ENCODE measurements at regions not wholly inside any gene's neighbourhood (a gene's known extent, or its start where the extent isn't known, plus 50 kb on each side); places are given as distances from the start of the nearest gene placed in this dataset.

- no peak for DNase-seq
- Mint-ChIP-seq H3K27ac (no peak overlapping the region), H3K4me1 (no peaks in the 10 kb centered on the region), H3K27me3 (no peaks in the 10 kb centered on the region), H3K4me3 (no peak overlapping the region), H3K9me3 (peaks cover 3% of the 10 kb centered on the region), H3K36me3 (no peaks in the 10 kb centered on the region)
These were observed 382.0 kb upstream of the ROBO2 start for GRCh38 chr3:76657909-76658308.

DNA sequence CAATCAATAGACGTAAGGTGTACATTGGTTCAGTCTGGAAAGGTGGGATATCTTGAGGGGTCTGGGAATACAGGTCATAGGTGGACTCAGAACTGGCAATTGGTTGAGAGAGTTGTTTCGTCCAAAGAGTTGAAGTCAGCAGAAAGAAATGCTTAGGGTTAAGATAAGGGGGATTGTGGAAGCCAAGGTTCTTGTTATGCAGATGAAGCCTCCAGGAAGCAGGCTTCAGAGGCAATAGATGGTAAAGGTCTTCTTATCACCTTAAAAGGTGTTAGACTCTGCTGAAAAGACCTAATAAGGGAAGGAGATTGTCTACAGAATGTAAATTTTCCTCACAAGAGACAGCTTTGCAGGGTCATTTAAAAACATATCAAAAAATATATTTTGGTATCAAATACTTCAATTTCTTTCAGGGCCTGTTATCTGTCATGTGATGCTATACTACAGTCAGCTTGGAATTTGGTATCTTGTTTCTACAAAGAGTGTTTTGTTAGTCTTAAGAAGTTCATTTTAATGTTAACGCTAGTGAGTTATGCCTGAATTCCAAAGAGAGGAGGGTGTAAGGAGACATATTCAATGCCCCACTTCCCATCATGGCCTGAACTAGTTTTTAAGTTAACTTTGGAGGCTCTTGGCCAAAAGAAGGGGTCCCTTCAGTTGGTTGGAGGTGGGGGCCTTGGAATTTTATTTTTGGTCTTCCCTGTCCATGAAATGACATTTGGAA, 378.2 kb upstream of the ROBO2 start:
- peaks cover 3% of the 10 kb centered on the region for H3K9me3 Mint-ChIP-seq
- no peak overlapping the region for H3K27ac Mint-ChIP-seq
- H3K4me1 Mint-ChIP-seq = no peaks in the 10 kb centered on the region
- H3K4me3 Mint-ChIP-seq = no peak overlapping the region
- H3K36me3 Mint-ChIP-seq = no peaks in the 10 kb centered on the region
- H3K27me3 Mint-ChIP-seq = no peaks in the 10 kb centered on the region
- DNase-seq = no peak

DNA sequence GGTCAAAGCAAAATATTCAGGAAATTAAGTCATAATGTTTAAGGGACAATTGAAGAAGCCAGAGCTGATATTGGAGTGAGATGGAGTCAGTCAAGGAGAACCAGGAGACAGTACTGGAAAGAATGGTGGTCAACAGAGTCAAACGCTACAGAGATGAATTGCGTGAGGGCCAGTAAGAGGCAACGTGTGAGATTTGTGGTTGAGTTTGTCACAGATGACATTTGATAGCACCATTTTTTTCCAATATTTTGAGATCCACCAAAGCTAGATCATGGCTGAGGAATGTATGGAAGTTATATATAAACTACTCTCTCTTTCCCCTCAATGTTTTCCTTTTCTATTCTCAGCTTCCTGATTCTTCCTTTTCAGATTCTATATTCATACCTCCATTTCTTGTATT, 375.1 kb upstream of the ROBO2 start:
- Mint-ChIP-seq H3K4me1 (no peaks in the 10 kb centered on the region), H3K9me3 (no peaks in the 10 kb centered on the region), H3K36me3 (no peaks in the 10 kb centered on the region), H3K27ac (no peak overlapping the region), H3K27me3 (no peaks in the 10 kb centered on the region), H3K4me3 (no peak overlapping the region)
- DNase-seq = no peak

DNA sequence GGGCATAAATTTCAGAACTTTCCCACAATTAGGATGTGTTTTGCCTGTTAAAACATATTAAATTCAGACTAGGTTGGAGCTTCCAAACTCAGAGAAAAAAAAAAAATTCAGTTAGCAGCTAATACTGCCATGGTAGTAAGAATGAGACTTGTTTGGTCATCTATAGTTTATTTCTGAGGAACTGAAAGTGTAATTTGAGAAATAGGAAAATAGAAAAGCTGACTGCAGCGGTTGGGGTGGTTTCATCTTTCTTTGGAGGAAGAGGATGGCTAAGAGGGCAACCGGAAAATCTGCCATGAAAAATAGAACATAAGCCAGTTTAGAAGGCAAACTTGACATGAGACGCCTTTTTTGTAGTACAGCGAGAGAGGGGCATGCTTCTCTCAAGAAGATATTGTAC, 371.2 kb upstream of the ROBO2 start:
- no peaks in the 10 kb centered on the region for H3K4me1 Mint-ChIP-seq
- peaks cover 2% of the 10 kb centered on the region for H3K9me3 Mint-ChIP-seq
- H3K36me3 Mint-ChIP-seq = no peaks in the 10 kb centered on the region
- no peak for DNase-seq
- H3K27ac Mint-ChIP-seq = no peak overlapping the region
- no peaks in the 10 kb centered on the region for H3K27me3 Mint-ChIP-seq
- no peak overlapping the region for H3K4me3 Mint-ChIP-seq

DNA sequence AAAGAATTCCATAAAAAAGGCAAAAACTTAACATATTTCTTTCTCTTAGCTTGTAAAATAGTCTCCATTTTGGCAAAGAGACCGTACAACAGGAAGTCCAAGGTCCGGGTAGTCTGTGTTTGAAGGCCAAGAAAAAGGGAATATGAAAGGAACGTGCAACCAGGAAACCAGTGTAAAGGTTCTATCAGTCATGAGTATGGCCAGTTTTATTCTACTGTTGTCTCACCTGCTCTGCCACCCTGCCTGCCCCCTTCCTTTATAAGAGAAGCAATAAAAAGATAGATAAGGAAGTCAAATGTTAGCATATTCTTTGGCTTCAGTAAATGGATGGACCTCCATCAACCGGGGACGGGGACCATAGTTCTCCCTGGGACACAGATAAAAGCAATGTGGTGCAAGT, 370.6 kb upstream of the ROBO2 start:
- H3K36me3 Mint-ChIP-seq = no peaks in the 10 kb centered on the region
- no peak for DNase-seq
- H3K4me3 Mint-ChIP-seq = no peak overlapping the region
- no peaks in the 10 kb centered on the region for H3K27me3 Mint-ChIP-seq
- H3K4me1 Mint-ChIP-seq = no peaks in the 10 kb centered on the region
- H3K9me3 Mint-ChIP-seq = peaks cover 2% of the 10 kb centered on the region
- no peak overlapping the region for H3K27ac Mint-ChIP-seq

GRCh38 chr3:76673171-76673570, 366.7 kb upstream of the ROBO2 start:
- H3K4me1 Mint-ChIP-seq = no peaks in the 10 kb centered on the region
- no peak overlapping the region for H3K27ac Mint-ChIP-seq
- H3K9me3 Mint-ChIP-seq = peaks cover 5% of the 10 kb centered on the region
- H3K27me3 Mint-ChIP-seq = no peaks in the 10 kb centered on the region
- H3K4me3 Mint-ChIP-seq = no peak overlapping the region
- DNase-seq = no peak
- H3K36me3 Mint-ChIP-seq = no peaks in the 10 kb centered on the region

DNA sequence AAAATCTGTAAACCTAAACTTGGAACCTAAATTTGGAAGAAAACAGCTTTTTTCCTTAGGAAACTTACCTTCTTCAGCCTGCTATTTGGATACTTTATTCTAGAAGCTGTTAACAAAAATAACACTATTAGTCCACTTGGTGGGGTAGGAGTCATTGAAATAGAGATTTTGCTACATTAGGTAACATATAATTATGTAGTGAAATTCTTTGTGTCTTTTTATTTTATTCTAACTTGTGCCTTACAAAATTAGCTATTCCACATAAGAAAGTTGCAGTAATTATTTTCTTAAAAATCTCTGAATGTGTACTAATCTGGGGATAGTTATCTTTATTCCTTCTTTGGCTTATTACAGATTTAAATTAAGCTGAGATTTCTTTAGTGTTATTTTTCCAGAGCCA, 360.4 kb upstream of the ROBO2 start:
- no peaks in the 10 kb centered on the region for H3K27me3 Mint-ChIP-seq
- no peak for DNase-seq
- no peaks in the 10 kb centered on the region for H3K4me1 Mint-ChIP-seq
- no peak overlapping the region for H3K4me3 Mint-ChIP-seq
- H3K9me3 Mint-ChIP-seq = peaks cover 4% of the 10 kb centered on the region
- no peaks in the 10 kb centered on the region for H3K36me3 Mint-ChIP-seq
- H3K27ac Mint-ChIP-seq = no peak overlapping the region

DNA sequence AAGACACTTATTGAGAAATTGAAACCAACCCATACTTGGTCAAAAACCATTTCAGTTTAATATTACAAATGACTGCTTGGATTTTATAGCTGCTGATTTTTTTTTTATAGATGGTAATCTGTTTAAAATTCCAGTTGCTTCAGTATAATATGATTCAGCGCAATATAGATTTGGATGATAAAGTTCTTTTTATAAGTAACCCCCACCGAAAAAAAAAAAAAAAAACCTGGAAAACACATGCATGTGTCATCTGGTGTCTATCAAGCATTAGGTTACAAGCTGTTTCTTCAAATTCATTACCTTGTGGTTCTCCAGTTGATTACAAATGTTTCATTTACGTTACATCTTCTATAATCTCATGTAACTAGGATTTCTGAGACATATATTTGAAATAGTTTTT, 356.6 kb upstream of the ROBO2 start:
- Mint-ChIP-seq H3K4me1 (no peaks in the 10 kb centered on the region), H3K9me3 (peaks cover 3% of the 10 kb centered on the region), H3K27me3 (no peaks in the 10 kb centered on the region), H3K36me3 (no peaks in the 10 kb centered on the region), H3K4me3 (no peak overlapping the region), H3K27ac (no peak overlapping the region)
- DNase-seq = no peak

DNA sequence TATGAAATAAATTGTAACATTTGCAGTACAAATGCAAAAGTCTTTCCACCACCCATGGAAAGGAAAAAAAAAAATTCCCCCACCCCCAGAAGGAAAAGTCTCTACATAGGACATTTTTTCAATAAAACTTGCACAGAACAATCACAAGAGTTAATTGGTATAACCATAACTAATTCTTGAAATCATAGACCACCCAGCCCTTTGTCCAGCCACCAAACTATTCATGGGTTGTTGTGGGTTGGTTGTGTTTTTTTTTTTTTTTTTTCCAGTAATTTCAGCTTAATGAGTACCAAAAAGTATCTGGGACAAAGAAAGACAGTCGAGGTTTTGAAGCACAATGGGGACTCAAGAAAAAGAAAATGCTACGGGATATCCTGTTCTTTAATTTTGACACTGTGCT, 355.0 kb upstream of the ROBO2 start:
- Mint-ChIP-seq H3K36me3 (no peaks in the 10 kb centered on the region), H3K27ac (no peak overlapping the region), H3K4me1 (no peaks in the 10 kb centered on the region), H3K4me3 (no peak overlapping the region), H3K9me3 (peaks cover 9% of the 10 kb centered on the region), H3K27me3 (no peaks in the 10 kb centered on the region)
- no peak for DNase-seq

DNA sequence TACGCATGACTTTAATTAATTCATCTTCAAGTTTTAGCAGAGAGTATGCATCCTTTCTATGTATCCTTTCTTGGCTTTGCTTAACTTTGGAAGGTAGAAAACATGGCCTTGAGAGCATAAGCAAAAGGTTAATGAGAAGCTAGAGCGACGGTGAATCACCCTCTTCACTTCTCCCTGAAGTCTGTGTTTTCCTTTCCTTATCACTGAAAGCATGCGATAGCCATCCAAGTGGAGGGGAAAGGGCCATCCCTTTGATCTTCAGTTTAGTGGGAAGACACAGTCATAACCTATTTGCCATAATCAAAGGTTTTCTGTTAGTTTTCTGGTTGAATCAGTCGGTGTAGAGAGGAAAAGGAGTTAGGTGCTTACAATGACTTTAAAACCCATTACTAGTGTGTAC, 354.0 kb upstream of the ROBO2 start:
- DNase-seq = no peak
- Mint-ChIP-seq H3K36me3 (no peaks in the 10 kb centered on the region), H3K4me3 (no peak overlapping the region), H3K4me1 (no peaks in the 10 kb centered on the region), H3K27ac (no peak overlapping the region), H3K9me3 (peaks cover 9% of the 10 kb centered on the region), H3K27me3 (no peaks in the 10 kb centered on the region)

DNA sequence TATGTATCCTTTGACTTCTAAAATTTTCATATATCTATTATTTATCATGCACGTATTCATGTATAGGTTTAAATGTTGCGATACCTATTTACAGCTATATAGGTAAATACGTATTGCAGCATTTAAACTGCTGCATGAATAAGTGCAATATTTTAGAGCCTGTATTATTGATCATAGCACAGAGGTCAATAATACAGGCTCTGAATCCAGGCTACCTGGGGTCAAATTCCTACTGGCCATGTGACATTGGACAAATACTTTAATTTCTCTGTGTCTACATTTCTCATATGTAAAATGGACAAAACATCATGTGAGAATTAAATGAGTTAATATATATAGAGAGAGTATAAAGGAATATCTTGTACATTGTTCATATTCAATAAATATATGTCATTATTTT, 352.9 kb upstream of the ROBO2 start:
- no peaks in the 10 kb centered on the region for H3K4me1 Mint-ChIP-seq
- no peaks in the 10 kb centered on the region for H3K36me3 Mint-ChIP-seq
- H3K9me3 Mint-ChIP-seq = peaks cover 15% of the 10 kb centered on the region
- no peak for DNase-seq
- H3K4me3 Mint-ChIP-seq = no peak overlapping the region
- no peak overlapping the region for H3K27ac Mint-ChIP-seq
- no peaks in the 10 kb centered on the region for H3K27me3 Mint-ChIP-seq

DNA sequence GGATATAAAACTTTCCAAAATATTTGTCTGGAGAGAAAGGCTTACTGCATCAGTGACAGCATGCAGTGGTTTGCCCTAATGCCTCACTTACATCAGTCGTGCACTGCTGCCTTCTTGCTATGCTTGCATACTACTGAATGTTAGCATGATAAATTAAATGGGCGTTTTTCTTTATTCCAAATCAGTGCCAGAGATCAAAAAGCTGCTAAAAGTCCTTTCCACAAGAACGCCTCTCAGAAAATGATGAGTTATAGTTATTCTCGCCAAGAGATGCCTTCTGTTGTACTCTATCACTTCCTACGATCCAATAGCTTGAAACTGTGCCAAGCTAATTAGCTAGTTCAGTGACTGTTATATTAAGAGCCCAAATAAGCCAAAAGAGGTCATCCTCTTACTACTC, 345.8 kb upstream of the ROBO2 start:
- no peaks in the 10 kb centered on the region for H3K4me1 Mint-ChIP-seq
- no peak overlapping the region for H3K27ac Mint-ChIP-seq
- DNase-seq = no peak
- H3K4me3 Mint-ChIP-seq = no peak overlapping the region
- H3K9me3 Mint-ChIP-seq = peaks cover 14% of the 10 kb centered on the region
- no peaks in the 10 kb centered on the region for H3K27me3 Mint-ChIP-seq
- no peaks in the 10 kb centered on the region for H3K36me3 Mint-ChIP-seq

GRCh38 chr3:76698136-76698706, 341.7 kb upstream of the ROBO2 start:
- Mint-ChIP-seq H3K4me3 (no peak overlapping the region), H3K4me1 (no peaks in the 10 kb centered on the region), H3K9me3 (peaks cover 5% of the 10 kb centered on the region)

DNA sequence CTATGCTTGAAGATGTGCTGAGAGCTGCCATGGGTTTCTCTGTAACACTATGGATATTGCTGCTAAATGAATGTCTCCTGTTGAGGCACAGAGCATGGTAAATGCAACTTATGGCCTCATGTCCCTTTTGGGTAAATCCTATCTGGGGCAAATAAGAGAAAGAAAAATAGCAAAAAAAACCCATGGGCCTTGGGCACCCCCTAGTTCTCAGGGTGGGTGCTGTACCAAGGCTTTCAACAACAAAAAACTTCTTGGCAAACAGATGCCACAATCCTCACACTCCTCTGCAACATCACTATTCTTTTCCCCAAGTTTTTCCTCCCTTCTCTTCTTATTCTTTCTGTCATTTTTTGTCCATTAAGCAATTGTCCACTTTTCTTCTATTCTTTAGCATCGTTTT, 340.1 kb upstream of the ROBO2 start:
- H3K27ac Mint-ChIP-seq = no peak overlapping the region
- H3K4me3 Mint-ChIP-seq = no peak overlapping the region
- H3K27me3 Mint-ChIP-seq = no peaks in the 10 kb centered on the region
- H3K9me3 Mint-ChIP-seq = peaks cover 11% of the 10 kb centered on the region
- DNase-seq = no peak
- H3K4me1 Mint-ChIP-seq = no peaks in the 10 kb centered on the region
- H3K36me3 Mint-ChIP-seq = no peaks in the 10 kb centered on the region

More at GRCh38 chr3:76698136-76698706, 341.7 kb upstream of the ROBO2 start:
- H3K36me3 Mint-ChIP-seq = no peaks in the 10 kb centered on the region
- DNase-seq = no peak
- no peak overlapping the region for H3K27ac Mint-ChIP-seq
- H3K27me3 Mint-ChIP-seq = no peaks in the 10 kb centered on the region

- no peaks in the 10 kb centered on the region for H3K4me1 Mint-ChIP-seq
- no peak overlapping the region for H3K27ac Mint-ChIP-seq
- H3K9me3 Mint-ChIP-seq = peaks cover 11% of the 10 kb centered on the region
- no peak for DNase-seq
- no peaks in the 10 kb centered on the region for H3K27me3 Mint-ChIP-seq
- no peaks in the 10 kb centered on the region for H3K36me3 Mint-ChIP-seq
- H3K4me3 Mint-ChIP-seq = no peak overlapping the region
These were observed 339.6 kb upstream of the ROBO2 start for GRCh38 chr3:76700323-76700722.

- H3K9me3 Mint-ChIP-seq = peaks cover 9% of the 10 kb centered on the region
- H3K27ac Mint-ChIP-seq = no peak overlapping the region
- H3K36me3 Mint-ChIP-seq = no peaks in the 10 kb centered on the region
- DNase-seq = no peak
- H3K4me3 Mint-ChIP-seq = no peak overlapping the region
- no peaks in the 10 kb centered on the region for H3K27me3 Mint-ChIP-seq
- no peaks in the 10 kb centered on the region for H3K4me1 Mint-ChIP-seq
These were observed 337.2 kb upstream of the ROBO2 start for GRCh38 chr3:76702676-76703075.
